Loucy (cell line): ENCODE measurements at regions not wholly inside any gene's neighbourhood (a gene's known extent, or its start where the extent isn't known, plus 50 kb on each side); places are given as distances from the start of the nearest gene placed in this dataset.

Experiments
- H2AFZ ChIP-seq: fragments of 200-600 bp; sonication (generic); 2 replicates; pipeline ENCODE4 v1.6.0; 2016; ENCODE audit warnings: antibody characterized with exemption, mild to moderate bottlenecking, low read length, moderate library complexity
- H3F3A ChIP-seq: fragments of 200-600 bp; 2 replicates; pipeline ENCODE4 v1.6.0; 2016; ENCODE audit warnings: antibody characterized with exemption, low read depth, mild to moderate bottlenecking
- H3K27me3 ChIP-seq: fragments of 200-600 bp; sonication (generic); 2 replicates; pipeline ENCODE4 v1.6.1; 2014; ENCODE audit warnings: low read length, mild to moderate bottlenecking; ENCODE audit not compliant: insufficient read depth, poor library complexity, severe bottlenecking
- H3K36me3 ChIP-seq: fragments of 200-600 bp; sonication (generic); 2 replicates; pipeline ENCODE4 v1.6.1; 2016; ENCODE audit warnings: low read length; ENCODE audit not compliant: insufficient read depth
- H3K4me1 ChIP-seq: fragments of 200-600 bp; sonication (generic); 2 replicates; pipeline ENCODE4 v1.5.1; 2014; ENCODE audit warnings: low read length, mild to moderate bottlenecking; ENCODE audit not compliant: insufficient read depth, poor library complexity, severe bottlenecking
- H3K4me2 ChIP-seq: fragments of 200-600 bp; sonication (generic); 2 replicates; pipeline ENCODE4 v1.6.0; 2014; ENCODE audit warnings: antibody characterized with exemption, low read length, low read depth, mild to moderate bottlenecking; ENCODE audit not compliant: poor library complexity, severe bottlenecking
- H3K4me3 ChIP-seq: fragments of 200-600 bp; sonication (generic); 2 replicates; pipeline ENCODE4 v1.5.1; 2014; ENCODE audit warnings: low read length, mild to moderate bottlenecking, mixed read lengths; ENCODE audit not compliant: poor library complexity, severe bottlenecking
- H3K79me2 ChIP-seq: fragments of 200-600 bp; sonication (generic); 2 replicates; pipeline ENCODE4 v1.6.1; 2014; ENCODE audit warnings: low read length; ENCODE audit not compliant: insufficient read depth
- H3K9ac ChIP-seq: fragments of 200-600 bp; sonication (generic); 2 replicates; pipeline ENCODE4 v1.6.0; 2014; ENCODE audit warnings: mild to moderate bottlenecking, low read depth, low read length, moderate library complexity; ENCODE audit not compliant: poor library complexity, severe bottlenecking
- H3K9me2 ChIP-seq: fragments of 200-600 bp; sonication (generic); replicated peaks from 2 replicates; pipeline ENCODE4 v1.6.1; 2016; ENCODE audit warnings: low read depth, low read length, mixed read lengths
- H3K9me3 ChIP-seq: fragments of 200-600 bp; sonication (generic); 2 replicates; pipeline ENCODE4 v1.6.1; 2014; ENCODE audit warnings: mild to moderate bottlenecking, antibody characterized with exemption, low read length, low read depth; ENCODE audit not compliant: insufficient read depth
- H4K20me1 ChIP-seq: fragments of 200-600 bp; sonication (generic); 2 replicates; pipeline ENCODE4 v1.6.0; 2014; ENCODE audit warnings: antibody characterized with exemption, low read length, mild to moderate bottlenecking; ENCODE audit not compliant: insufficient read depth, poor library complexity, severe bottlenecking
- CTCF ChIP-seq: fragments of 200-600 bp; sonication (generic); conservative IDR thresholded peaks from 2 replicates; pipeline ENCODE4 v1.5.1; 2014; ENCODE audit warnings: mild to moderate bottlenecking, antibody characterized with exemption, low read length
- EZH2phosphoT487 ChIP-seq: fragments of 200-600 bp; IDR thresholded peaks from 2 replicates; pipeline ENCODE4 v1.6.1; 2018; ENCODE audit warnings: antibody characterized with exemption, mild to moderate bottlenecking, moderate library complexity, borderline replicate concordance

- peaks cover 88% of the 10 kb centered on the region for H3K79me2 ChIP-seq
- H3K4me3 ChIP-seq: no peak overlapping the region
- peaks cover 74% of the 10 kb centered on the region; the same call in 1 of the 2 replicates for H3K36me3 ChIP-seq
- peaks cover 10% of the 10 kb centered on the region for H3K4me1 ChIP-seq
- H4K20me1 ChIP-seq: peaks cover 44% of the 10 kb centered on the region
- no peaks in the 10 kb centered on the region for H3K9me2 ChIP-seq
- no peak for TF ChIP-seq CTCF
- no peak for TF ChIP-seq EZH2phosphoT487
- no peak overlapping the region for H3K4me2 ChIP-seq
- no peaks in the 10 kb centered on the region for H3K9me3 ChIP-seq
- no peak overlapping the region for H3K9ac ChIP-seq
- no peaks in the 10 kb centered on the region for H3K27me3 ChIP-seq
- no peak overlapping the region for H2AFZ ChIP-seq
- H3F3A ChIP-seq: no peaks in the 10 kb centered on the region
Observed at GRCh38 chr10:88198023-88198422, 334.6 kb downstream of the PTEN start.

DNA sequence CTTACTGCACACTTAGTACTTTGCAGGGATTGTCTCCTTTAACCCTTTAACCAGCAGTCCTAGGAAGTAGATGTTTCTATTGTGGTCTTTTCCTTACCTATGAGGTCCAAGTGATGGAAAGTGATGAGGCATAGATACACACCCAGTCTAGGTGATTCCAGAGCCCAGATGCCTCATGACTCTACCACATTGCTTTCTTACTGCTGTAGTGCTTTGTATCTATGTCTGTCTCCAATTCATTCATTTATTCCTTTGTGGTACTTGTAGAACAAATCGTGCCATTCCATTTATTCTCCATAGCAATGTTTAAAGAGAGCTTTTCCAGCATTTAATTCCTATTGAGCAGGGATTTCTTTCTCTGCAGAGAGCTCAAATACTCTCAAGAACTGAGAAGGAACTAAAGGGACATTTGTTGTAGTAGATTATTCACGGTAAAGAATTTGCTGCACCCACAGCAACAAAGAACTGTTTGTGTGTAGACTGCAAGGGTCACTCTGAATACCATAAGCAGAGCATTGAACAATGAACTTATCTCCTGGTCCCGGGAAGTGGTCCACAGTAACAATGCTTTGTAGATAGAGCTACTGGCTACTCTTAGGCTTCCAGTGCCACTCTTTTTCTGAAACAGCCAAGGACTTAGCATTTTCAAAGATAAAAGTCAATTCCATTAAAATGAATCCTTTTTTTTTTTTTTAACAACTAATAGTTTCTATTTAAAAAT is 337.0 kb downstream of the PTEN start:
- Histone ChIP-seq H3K4me3 (no peak overlapping the region), H2AFZ (no peak overlapping the region), H3K27me3 (no peaks in the 10 kb centered on the region), H3K36me3 (peaks cover 73% of the 10 kb centered on the region; the same call in 1 of the 2 replicates), H3F3A (no peaks in the 10 kb centered on the region), H3K9me2 (no peaks in the 10 kb centered on the region), H3K9me3 (no peaks in the 10 kb centered on the region), H4K20me1 (peaks cover 38% of the 10 kb centered on the region), H3K79me2 (peaks cover 70% of the 10 kb centered on the region), H3K4me2 (no peak overlapping the region), H3K9ac (no peak overlapping the region), H3K4me1 (no peaks in the 10 kb centered on the region)
- TF ChIP-seq CTCF (no peak), EZH2phosphoT487 (no peak)

DNA sequence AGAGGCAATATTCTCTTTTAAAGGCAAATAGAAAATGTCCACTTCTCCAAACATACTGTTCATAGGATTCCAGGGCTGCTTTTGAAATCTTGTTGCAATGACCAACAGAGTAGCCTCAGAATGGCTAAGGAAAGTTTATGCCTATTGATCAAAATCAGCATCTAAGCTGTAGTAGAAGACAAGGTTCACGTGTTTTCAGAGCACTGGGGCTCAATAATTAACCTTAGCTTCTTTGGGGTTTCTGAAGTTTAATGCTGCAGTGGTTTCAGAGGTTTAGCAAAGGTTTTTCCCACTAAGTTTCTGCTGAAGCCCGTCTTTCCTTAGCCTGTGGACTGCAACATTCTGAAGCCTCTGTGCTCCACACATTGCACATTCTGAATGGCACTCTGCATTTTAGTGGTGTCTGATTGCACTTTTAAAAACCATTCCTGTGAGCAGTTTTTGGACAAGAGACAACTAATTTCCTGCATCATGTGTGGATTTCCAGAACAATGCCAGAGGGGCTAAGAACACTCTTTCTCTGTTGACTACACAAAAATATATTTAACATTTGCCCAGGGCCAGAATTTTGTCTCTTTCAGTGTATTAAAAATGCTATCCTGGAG is 342.5 kb downstream of the PTEN start:
- Histone ChIP-seq H3K4me1 (no peaks in the 10 kb centered on the region), H3K4me2 (no peak overlapping the region), H3K4me3 (no peak overlapping the region), H3K9me2 (no peaks in the 10 kb centered on the region), H3K36me3 (peaks cover 58% of the 10 kb centered on the region; the same call in 1 of the 2 replicates), H3K27me3 (no peaks in the 10 kb centered on the region), H3F3A (no peaks in the 10 kb centered on the region), H3K9ac (no peak overlapping the region), H2AFZ (no peak overlapping the region), H3K79me2 (peaks cover 65% of the 10 kb centered on the region; the same call in 1 of the 2 replicates), H4K20me1 (peaks cover 17% of the 10 kb centered on the region), H3K9me3 (no peaks in the 10 kb centered on the region)
- no peak for TF ChIP-seq CTCF
- no peak for TF ChIP-seq EZH2phosphoT487
